Natural killer cell (primary cell): ENCODE measurements at regions not wholly inside any gene's neighbourhood (a gene's known extent, or its start where the extent isn't known, plus 50 kb on each side); places are given as distances from the start of the nearest gene placed in this dataset.

ENCODE experiments used
- ATAC-seq, 3 donors: fragments of 150-1000 bp in 2 of 3; fragments of 200-7000 bp in 1 of 3; cut with Tn5 transposase; 1 replicate in 1 of 3; 2 replicates in 2 of 3; pipeline ENCODE4 v1.10.0; 2021; ENCODE audit warnings: mild to moderate bottlenecking in 2 of 3, moderate library complexity in 2 of 3
- DNase-seq, 2 donors: peaks; one replicate each; pipeline versions ENCODE4 v3.0.0 to v3.0.0-alpha.2; 2013 to 2021; ENCODE audit warnings: mixed read lengths in 1 of 2
- H3K27ac ChIP-seq: one replicate; pipeline ENCODE4 v1.5.1; 2013; ENCODE audit warnings: mild to moderate bottlenecking, low read length
- H3K27me3 ChIP-seq: one replicate; pipeline ENCODE4 v1.6.1; 2013; ENCODE audit warnings: low read length; ENCODE audit not compliant: control insufficient read depth, insufficient read depth
- H3K36me3 ChIP-seq: one replicate; pipeline ENCODE4 v1.6.1; 2013; ENCODE audit warnings: low read length; ENCODE audit not compliant: control insufficient read depth, insufficient read depth
- H3K4me1 ChIP-seq: one replicate; pipeline ENCODE4 v1.6.1; 2013; ENCODE audit warnings: low read length; ENCODE audit not compliant: control insufficient read depth, insufficient read depth
- H3K4me3 ChIP-seq: one replicate; pipeline ENCODE4 v1.5.1; 2013; ENCODE audit warnings: low read length
- H3K9me3 ChIP-seq: one replicate; pipeline ENCODE4 v1.6.1; 2013; ENCODE audit warnings: low read length; ENCODE audit not compliant: control insufficient read depth, insufficient read depth
- H3K27ac Mint-ChIP-seq, 2 donors: one replicate each; pipeline ENCODE4 v1.8.0; 2022; ENCODE audit warnings: mild to moderate bottlenecking in 2 of 2, mixed read lengths in 2 of 2, moderate library complexity in 1 of 2
- H3K27me3 Mint-ChIP-seq, 2 donors: one replicate each; pipeline ENCODE4 v1.8.0; 2022; ENCODE audit warnings: low read depth in 2 of 2, mixed read lengths in 2 of 2
- H3K36me3 Mint-ChIP-seq: one replicate; pipeline ENCODE4 v1.8.0; 2022; ENCODE audit warnings: mixed read lengths
- H3K4me1 Mint-ChIP-seq, 2 donors: one replicate each; pipeline ENCODE4 v1.8.0; 2022; ENCODE audit warnings: mixed read lengths in 2 of 2
- H3K4me3 Mint-ChIP-seq: one replicate; pipeline ENCODE4 v1.8.0; 2022; ENCODE audit warnings: mild to moderate bottlenecking, moderate library complexity, mixed read lengths
- H3K9me3 Mint-ChIP-seq, 2 donors: one replicate each; pipeline ENCODE4 v1.8.0; 2022; ENCODE audit warnings: mixed read lengths in 2 of 2
- CTCF ChIP-seq: fragments of 200-600 bp; IDR thresholded peaks from one replicate; pipeline ENCODE4 v1.8.0; 2022; ENCODE audit warnings: antibody characterized with exemption
- WGBS: methylation state at CpG from one replicate; pipeline ENCODE4 v1.1.7; 2013; ENCODE audit warnings: missing lambda C conversion rate; ENCODE audit not compliant: insufficient coverage; 5-methylcytosine and 5-hydroxymethylcytosine counted together
- intact Hi-C: fragments of 100-400 bp; cut with micrococcal nuclease; formaldehyde crosslinking; loops from one replicate; pipeline ENCODE4 v1.14.2; 2022

GRCh38 chr17:63349478-63350000 lies 96.6 kb downstream of the CYB561 start:
- Histone ChIP-seq H3K36me3 (peaks cover 10% of the 10 kb centered on the region), H3K9me3 (no peaks in the 10 kb centered on the region), H3K27ac (no peak overlapping the region), H3K4me1 (no peaks in the 10 kb centered on the region), H3K4me3 (no peak overlapping the region), H3K27me3 (no peaks in the 10 kb centered on the region)
- Mint-ChIP-seq H3K4me1 (no peaks in the 10 kb centered on the region), H3K36me3 (no peaks in the 10 kb centered on the region), H3K4me3 (no peak overlapping the region), H3K9me3 (no peaks in the 10 kb centered on the region), H3K27me3 (no peaks in the 10 kb centered on the region), H3K27ac (no peak overlapping the region)
- ATAC-seq = no peak
- TF ChIP-seq CTCF = no peak
- 79% methylated on average over 2 of the region's 3 CpGs for WGBS
- intact Hi-C loops = no loop called here
- no peak for DNase-seq

DNA sequence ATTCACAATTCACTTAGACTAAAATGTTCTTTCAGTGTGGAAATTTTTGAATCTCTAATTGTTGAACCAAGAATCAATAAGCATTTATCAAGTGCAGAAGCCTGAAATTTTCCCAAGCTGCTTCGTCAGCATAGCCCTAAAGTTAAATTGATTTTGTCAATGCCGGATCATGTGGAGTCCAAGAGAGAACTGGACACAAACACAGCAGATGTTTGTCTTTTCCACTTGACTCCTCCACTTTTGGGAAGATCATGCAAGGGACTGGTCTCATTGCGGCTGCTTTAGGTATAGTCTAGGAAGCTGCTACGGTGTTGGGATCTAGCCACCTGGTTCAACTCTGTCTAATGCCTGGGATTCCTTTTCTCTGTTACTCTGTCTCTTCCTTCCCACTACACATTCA lies 95.7 kb downstream of the CYB561 start:
- intact Hi-C loops = no loop called here
- H3K27ac ChIP-seq = no peak overlapping the region

GRCh38 chr17:63354256-63354655 lies 91.8 kb downstream of the CYB561 start:
- intact Hi-C loops = no loop called here
- no peak overlapping the region for H3K4me3 ChIP-seq
- peaks cover 9% of the 10 kb centered on the region for H3K36me3 ChIP-seq
- ATAC-seq (no peak), DNase-seq (no peak)
- no peak overlapping the region for H3K27ac ChIP-seq
- 94% methylated on average over 2 of the region's 4 CpGs for WGBS
- H3K4me1 ChIP-seq = no peaks in the 10 kb centered on the region
- Mint-ChIP-seq H3K4me3 (no peak overlapping the region), H3K4me1 (no peaks in the 10 kb centered on the region), H3K9me3 (no peaks in the 10 kb centered on the region), H3K36me3 (no peaks in the 10 kb centered on the region), H3K27ac (no peak overlapping the region), H3K27me3 (no peaks in the 10 kb centered on the region)
- H3K9me3 ChIP-seq = no peaks in the 10 kb centered on the region
- no peaks in the 10 kb centered on the region for H3K27me3 ChIP-seq
- no peak for TF ChIP-seq CTCF

More for the DNA sequence above, 95.7 kb downstream of the CYB561 start:
- Mint-ChIP-seq H3K27me3 (no peaks in the 10 kb centered on the region), H3K27ac (no peak overlapping the region), H3K9me3 (no peaks in the 10 kb centered on the region), H3K4me1 (no peaks in the 10 kb centered on the region), H3K4me3 (no peak overlapping the region), H3K36me3 (no peaks in the 10 kb centered on the region)
- DNase-seq = no peak
- no peak for ATAC-seq
- H3K4me1 ChIP-seq = no peaks in the 10 kb centered on the region
- H3K36me3 ChIP-seq = peaks cover 12% of the 10 kb centered on the region
- TF ChIP-seq CTCF = no peak
- 97% methylated on average over 4 of the region's 4 CpGs for WGBS
- no peaks in the 10 kb centered on the region for H3K9me3 ChIP-seq
- no peak overlapping the region for H3K4me3 ChIP-seq
- no peaks in the 10 kb centered on the region for H3K27me3 ChIP-seq

DNA sequence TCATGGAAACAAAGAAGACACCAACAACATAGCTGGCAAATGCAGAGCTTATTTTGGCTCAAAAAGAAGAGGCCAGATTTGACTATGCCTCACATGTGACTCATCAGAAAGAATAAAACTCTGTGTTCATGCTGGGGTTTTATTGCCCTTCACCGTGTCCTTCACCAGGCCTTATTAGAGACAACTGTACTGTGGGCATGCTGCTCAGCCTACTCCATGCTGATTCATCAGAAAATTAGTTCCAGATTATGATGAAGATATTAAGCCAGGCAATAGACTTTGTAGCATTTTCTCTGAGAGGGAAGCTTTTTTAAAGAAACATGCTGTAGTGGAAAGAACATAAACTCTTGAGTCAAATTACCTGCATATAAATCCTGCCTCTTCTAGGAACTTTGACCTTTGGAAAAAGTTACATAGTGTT lies 89.8 kb downstream of the CYB561 start:
- H3K9me3 ChIP-seq = no peaks in the 10 kb centered on the region
- H3K4me1 ChIP-seq = no peaks in the 10 kb centered on the region
- no peaks in the 10 kb centered on the region for H3K9me3 Mint-ChIP-seq
- intact Hi-C loops = no loop called here
- H3K27ac Mint-ChIP-seq = no peak overlapping the region
- H3K27ac ChIP-seq = no peak overlapping the region
- ATAC-seq = no peak
- TF ChIP-seq CTCF = no peak
- no peaks in the 10 kb centered on the region for H3K27me3 ChIP-seq
- no peaks in the 10 kb centered on the region for H3K4me1 Mint-ChIP-seq
- H3K4me3 Mint-ChIP-seq = no peak overlapping the region
- DNase-seq = no peak
- no peaks in the 10 kb centered on the region for H3K27me3 Mint-ChIP-seq
- peaks cover 5% of the 10 kb centered on the region for H3K36me3 ChIP-seq
- no peaks in the 10 kb centered on the region for H3K36me3 Mint-ChIP-seq
- H3K4me3 ChIP-seq = no peak overlapping the region
- 83% methylated on average over 1 of the region's 1 CpG for WGBS
